HL-60/S4 (cell line): ENCODE measurements at regions not wholly inside any gene's neighbourhood (a gene's known extent, or its start where the extent isn't known, plus 50 kb on each side); places are given as distances from the start of the nearest gene placed in this dataset.

Experiments used
- in situ Hi-C: fragments of 300-500 bp; cut with MboI; formaldehyde crosslinking; loops from 2 replicates; pipeline ENCODE4 v1.14.3; 2022; ENCODE audit warnings: low sequenced_read_pairs

DNA sequence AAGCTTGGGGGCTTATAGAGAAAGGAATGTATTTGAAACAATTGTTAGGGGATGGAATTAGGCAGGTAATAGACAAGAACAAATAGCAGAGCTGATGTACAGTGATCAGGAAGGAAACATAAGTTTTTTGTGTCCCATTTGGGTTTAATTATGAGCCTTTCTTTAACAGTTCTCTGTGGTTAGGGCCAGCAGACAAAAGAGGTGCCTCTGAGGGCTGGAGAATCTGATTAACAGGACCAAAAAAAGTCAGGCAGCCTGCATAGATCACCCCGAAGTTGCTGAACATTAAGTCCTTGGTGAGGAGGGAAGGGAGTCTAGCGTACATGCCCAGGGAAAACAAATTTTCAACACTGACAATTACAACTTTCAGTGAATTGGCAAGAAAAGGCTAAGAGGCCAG is 88.6 kb upstream of the SPRED1 start:
- in situ Hi-C loops: no loop called here

DNA sequence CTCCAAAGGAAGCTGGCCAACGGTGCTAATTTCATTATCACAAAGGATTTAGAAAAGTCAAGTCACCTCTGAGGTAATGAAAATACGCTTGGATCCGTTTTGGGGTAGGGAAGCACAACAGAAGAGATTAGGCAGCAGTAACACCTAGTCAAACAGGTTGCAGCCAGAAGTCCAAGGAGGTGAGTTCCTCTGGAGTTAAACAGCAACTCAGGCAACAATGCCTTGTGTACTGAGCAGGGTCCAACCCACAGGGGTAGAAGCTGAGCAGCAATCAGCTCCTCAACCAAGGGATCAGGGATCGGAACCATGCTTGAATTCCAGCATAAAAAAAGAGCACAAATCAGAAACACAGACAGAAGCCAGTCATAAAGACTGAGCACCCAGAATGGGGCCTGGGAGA is 88.1 kb upstream of the SPRED1 start:
- in situ Hi-C loops: no loop called here

DNA sequence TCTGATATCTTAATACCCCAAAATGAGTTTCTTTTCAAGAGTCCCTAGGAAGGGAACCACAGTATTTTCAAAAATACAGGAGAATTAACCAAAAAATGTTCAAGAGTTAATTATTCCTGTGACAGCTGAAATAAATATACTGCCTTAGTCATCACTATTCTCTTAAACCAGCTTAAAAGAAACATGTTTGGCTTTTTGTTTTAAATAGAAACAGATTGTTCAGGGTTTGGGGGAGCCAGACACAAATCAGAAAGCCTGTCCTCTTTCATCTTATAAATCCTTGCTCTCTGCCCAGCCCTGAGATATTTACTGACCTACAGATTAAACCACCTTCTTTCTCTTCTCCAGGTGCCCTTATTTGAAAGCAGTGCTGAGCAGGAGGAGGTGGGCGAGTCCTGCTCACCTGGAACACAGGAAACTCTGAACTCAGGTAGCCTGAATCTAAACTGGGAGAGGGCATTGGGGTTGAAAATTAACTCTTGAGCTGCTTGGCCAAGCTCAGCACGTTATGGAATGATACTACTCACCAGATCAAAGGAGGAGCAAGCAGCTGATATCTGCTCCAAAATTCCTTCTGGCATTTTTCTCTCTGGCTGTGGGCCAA is 84.1 kb upstream of the SPRED1 start:
- in situ Hi-C loops: no loop called here

DNA sequence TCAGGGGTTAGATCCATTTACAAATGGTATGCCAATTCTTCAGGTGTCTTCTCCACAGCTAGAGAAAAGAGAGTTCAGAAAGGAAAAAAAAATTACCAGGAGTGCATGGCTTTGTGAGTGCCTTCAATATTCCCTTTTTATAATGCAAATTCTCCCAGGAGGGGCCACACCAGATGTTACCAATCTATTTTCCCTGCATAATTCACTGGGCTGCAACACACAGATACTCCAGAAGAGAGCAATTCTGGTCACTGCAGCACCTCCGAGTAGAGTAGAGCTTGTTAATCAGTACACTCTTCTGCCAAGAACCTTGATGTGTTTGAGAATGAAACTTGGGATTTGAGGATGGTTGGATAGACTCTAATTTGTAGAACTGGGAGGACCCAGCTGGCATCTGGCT is 80.7 kb upstream of the SPRED1 start:
- in situ Hi-C loops: no loop called here

DNA sequence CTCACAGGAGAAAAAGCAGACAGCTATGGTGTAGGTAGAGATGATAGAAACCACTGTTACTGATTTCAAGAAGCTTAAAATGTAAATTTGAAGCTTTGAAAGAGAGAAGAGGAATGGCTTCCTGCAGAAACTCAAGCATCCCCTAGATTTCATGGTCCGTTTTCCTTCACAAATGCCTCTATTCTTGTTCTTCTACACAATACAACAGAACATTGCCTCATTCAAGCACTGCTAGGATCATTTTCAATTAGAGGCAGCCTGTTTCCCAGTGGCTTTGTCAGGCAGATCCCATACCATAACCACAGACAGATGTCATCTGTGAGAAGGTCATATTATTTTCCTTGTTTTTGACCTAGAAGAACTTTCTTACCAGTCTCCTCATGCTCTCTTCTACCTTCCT is 77.9 kb upstream of the SPRED1 start:
- in situ Hi-C loops: no loop called here

DNA sequence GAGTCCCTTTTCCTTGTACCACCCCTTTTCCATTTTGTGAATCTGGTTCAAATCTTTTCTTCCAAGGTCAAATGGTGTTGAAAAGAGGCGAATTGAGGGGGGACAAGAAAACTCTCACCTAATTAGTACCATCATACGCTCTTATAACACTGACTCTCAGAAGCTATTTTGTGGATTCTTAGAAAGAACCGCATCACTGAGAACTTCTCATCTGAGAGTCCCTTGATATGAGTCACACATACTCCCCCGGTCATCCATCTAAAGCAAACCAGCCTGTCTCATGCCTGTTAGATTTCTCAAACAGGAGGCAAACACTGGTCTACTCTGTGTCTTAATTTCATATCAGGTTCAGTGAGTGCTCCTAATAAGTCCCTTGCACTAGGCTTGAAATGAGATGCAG is 76.5 kb upstream of the SPRED1 start:
- in situ Hi-C loops: no loop called here

DNA sequence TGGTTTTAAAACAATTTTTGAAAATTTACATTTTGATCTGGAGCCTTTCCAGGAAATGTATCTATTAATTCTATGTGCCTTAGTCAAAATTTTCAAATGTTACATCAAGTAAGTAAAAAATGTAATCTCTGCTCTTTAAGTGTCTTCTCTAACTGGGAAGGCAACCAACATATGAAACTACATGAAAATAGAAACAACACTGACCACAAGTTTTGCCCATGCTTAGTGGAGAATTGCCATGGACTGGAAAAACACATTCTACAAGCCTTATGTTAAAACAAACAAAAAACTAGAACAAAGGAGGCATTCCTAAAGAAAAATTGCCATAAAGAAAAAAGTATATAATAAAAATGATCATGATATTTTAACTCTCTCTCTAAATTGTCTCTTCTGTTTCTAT is 75.9 kb upstream of the SPRED1 start:
- in situ Hi-C loops: no loop called here

DNA sequence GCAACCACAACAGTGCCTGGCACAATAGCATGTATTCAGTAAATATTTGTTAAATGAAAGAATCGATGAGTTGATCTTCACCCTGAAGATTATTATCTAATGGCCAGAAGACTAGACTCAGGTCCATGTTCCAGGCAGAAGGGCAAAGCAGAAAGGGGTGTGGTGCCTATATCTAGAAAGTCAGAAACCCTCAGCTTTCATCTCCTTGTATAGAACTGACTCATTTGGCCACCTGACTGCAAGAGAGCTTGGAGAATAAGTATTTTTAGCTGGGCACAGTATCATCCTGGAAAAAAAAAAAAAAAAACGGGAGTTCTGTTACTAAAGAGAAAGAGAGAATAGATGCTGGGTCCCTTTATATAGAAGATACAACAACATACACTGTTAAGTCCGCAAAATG is 69.7 kb upstream of the SPRED1 start:
- in situ Hi-C loops: no loop called here

DNA sequence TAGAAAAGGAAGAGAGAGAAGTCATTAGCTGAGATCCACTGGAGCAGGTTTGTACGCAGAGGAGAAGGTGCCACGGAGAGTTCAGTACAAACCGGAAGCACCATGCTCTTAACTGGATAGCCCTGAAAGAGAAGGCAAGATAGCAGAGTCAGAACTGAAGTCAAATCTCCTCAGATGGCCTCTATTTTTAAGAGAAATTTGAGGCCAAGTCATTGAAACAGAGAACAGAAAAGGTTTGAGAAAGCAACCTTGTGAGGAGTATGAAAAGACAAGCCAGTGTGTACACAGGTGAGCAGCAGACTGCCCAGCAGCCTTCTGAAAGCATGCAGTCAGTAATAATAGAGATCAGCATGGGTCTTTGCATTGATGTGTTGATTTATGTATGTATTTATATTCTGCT is 66.1 kb upstream of the SPRED1 start:
- in situ Hi-C loops: no loop called here

DNA sequence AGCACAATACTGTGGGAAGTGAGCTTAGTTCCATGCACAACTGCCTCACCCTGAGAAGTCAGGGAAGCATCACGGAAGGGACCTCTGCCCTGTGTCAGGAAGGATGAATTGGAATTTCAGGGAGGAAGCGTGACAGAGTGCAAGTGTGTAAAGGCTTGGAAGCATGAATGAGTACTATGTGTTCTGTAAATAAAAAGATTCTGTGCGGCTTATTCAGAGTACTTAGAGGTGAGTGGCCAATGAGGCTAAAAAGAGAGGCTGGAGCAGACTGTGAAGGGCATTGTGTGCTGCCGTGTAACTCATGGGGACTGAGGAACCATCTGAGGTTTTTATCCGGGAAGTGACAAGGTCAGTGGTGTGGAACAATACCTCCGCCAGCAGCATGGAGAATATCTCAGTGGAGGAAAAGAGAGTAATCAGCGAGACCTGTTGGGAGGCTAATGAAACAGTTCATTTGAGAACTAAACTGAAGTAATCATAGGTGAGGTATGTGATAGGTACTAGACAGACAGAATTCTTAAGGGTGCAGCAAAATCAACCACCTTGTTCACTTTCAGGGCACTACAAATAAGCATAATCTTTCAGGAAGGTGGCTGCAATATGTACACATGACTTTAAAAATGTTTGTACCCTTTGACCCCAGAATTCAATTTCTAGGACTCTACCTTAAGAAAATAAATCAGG is 64.9 kb upstream of the SPRED1 start:
- in situ Hi-C loops: no loop called here

DNA sequence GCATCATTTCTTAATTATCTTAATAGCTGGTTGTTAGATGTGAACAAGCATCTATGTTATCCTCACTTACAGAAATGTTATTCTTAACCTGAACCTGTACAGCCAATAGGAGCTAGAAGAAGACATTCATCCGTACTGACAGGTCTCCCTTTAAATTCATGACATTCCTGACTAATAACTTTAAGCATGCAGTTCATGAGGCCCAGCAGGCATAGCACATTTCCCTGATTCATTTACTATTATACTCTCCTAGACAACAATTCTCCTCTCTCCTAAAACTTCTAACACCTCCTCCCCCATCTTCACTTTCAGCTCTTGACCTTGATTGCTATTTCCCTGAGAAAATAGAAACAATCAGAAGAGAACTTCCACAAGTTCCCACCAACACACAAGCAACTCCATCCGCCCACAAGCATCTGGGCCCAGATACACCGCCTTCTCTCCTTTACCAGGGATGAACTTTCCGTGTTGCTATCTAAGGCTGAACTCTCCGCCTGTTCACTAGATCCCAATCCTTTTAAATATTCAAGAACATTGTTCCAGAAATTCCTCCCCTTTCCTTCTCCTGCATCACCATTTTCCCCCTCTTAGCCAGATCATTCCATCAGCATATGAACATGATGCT is 62.9 kb upstream of the SPRED1 start:
- in situ Hi-C loops: no loop called here

DNA sequence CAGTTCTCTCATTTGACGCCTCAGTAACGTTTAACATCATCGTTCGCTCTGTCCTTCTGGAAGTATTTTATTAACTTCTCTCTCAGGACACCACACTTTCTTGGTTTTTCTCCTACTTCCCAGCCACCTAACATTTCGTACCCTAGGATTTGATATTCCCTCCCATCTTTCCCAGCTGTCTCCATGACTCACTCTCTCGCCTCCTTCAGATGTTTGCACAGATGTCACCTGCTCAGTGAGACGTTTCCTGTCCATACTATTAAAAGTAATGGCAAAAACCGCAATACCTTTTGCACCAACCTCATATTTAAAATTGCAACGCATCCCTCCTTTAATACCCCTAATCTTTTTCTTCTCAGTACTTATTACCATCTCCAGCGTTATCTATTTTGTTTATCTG is 62.1 kb upstream of the SPRED1 start:
- in situ Hi-C loops: no loop called here

DNA sequence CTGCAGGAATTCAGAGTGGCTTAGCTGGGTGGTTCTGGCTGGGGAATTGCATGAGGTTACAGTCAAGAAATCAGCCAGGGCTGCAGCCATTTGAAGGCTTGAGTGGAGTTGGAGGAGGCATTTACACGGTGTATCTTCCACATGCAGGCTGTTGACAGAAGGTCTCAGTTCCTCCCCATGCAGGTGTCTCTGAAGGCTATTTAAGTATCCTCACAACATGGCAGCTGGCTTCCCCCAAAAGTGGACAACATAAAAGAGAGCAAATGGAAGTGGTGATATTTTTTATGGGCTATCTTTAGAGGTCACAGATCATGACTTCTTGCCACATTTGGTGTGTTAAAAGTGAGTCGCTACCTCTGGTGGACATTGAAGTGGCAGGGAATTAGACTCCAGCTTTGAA is 60.1 kb upstream of the SPRED1 start:
- in situ Hi-C loops: no loop called here

DNA sequence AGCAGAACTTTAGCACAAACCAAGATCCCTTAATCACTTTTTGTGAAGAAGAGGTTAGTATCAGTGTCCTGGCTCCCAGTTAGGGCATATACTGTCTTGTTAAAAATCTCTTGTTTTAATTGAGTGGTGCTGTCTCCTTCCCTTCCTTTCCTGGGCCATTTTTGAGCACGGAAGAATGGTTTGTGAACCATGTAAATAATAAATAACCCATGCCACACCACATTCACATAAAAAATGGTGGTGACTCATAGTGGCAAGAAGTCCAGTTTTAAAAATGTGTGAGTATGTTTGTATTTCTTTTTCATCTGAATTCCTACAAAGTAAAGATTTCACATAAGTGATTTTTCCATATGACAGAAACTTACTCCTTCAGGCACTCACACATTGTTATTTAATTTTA is 59.1 kb upstream of the SPRED1 start:
- in situ Hi-C loops: no loop called here

DNA sequence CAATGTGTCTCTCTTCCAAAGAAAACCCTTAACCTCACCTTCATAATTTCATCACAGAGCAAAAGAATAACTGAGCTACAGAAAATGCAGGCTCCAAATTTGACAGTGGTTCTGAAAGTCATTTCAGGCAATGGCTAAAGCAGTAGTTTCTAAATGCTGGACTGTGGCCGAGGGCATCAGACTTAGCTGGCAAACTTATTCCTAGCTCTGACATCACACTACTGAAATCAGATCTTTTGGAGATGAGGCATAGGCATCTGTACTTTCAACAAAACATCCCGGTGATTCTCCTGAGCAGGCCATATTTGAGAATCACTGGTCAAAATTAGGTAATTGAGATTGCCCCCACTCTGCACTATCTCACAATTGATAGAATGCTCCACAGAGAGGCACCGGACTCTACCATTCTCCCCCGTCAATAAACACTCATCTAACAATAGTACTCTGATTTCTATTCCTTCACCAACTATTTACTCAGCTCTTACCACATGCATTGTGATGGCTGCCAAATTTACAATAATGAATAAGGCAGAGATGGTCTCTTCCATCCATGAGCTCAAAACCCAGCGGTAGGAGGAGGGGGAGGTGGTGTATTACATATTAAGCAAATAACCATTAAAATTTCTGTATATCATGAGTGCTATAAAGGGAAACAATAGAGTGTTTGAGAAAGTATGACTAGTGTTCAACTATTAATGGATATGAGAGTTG is 57.3 kb upstream of the SPRED1 start:
- in situ Hi-C loops: no loop called here

DNA sequence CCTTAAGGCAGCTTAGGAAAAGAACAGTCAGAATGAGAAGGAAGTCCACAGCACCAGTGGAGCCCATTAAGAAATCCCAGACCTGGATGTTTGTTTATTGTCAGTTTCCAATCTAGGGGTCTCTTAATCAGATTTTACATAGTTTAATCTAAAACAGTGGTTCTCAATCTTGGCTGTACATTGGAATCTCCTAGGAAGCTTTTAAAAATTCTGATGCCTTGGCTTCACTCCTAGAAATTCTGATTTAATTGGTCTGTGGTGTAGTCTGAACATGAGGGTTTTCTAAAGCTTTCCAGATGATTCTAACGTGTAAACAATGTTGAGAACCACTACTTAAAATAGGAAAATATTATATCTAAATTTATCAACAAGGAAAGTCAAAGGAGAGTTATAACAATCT is 56.6 kb upstream of the SPRED1 start:
- in situ Hi-C loops: no loop called here

DNA sequence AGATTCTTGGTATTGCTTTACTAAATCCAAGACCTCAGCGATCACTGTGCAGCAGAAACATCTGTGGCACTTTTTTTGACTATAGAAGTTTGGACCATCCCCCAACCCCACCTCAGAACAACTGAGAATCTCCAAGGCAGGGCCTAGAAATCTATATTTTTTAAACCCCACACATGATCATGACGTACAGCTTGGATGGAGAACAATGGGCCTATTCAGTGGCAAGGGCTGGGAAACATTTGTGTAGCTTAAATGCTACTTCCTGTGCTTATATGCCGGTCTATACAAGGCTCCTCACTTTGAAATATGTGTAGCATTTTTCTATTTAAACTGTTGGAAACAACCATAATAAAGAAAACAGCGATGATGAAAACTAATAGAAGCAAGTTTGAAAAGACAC is 55.1 kb upstream of the SPRED1 start:
- in situ Hi-C loops: no loop called here

DNA sequence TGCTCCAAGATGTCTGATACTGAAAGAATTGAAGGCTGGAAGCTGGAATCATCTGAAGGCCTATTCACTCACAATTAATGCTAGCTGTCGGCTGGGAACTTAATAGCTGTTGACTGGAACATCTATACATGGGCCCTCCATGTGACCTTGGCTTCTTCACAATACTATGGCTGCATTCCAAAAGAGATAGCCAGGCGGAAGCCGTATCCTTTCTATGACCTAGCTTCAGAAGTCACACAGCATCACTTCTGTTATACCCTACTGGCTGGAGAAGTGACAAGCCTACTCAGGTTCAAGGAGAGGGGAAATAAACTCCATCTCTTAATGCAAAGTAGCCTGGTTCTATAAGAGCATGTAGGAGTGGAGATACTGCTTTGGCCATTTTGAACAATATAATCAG is 50.9 kb upstream of the SPRED1 start:
- in situ Hi-C loops: no loop called here

DNA sequence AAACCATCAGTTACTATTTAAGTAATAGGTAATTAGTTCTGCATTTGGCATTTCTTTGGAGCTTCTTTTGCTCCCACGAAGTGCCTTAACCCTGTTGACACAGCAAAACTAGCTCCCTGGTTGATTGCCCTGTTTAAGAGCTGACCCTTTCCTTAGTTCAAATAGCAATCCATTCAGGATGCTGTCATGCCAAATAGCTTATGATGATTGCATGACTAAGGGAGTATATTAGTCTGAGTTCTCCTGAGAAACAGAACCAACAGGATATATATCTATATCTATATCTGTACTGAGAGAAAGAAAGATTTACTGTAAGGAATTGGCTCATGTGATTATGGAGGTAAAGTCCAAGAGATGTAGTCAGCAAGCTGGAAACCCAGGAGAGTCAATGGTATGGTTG is 50.3 kb upstream of the SPRED1 start:
- in situ Hi-C loops: no loop called here
